ENCODE measurements at regions not wholly inside any gene's neighbourhood (a gene's known extent, or its start where the extent isn't known, plus 50 kb on each side); places are given as distances from the start of the nearest gene placed in this dataset.

DNA sequence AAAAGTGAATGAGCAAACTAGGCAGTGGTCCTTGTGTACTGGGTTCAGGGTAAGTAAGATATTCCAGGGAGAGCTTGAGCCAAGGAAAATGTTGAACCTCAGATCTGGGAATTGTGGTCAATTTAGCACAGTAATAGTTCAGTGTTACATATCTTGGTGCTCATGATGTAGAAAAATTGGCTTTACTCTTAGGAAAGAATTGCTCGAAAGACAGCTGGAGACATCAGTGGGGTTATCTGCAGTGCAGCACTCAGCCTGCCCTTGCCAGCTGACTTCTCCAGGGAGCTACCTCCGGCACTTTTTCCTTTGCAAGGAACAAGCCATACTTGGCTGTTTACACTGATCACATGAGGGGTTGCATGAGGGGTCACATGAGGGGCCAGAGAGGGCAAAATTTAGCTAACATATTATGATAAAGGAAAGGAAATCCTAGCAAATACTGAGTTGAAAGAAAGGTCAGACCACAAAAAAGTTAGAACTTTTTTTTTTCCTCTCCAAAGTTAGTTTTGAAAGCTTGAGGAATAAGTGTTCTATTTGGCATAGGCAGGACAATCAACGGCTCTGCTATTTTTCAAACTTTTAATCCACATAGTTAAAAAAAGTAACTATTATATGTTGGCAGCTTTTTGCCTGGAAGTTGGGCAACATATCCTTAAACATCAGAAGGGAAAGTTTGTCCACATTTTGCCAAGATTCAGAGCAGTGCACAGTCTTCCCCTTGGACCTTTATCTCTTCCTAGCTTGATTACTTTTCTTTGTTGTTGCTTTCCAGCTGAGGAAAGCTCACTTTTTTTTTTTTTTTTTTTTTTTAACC, 92.4 kb downstream of the COL6A6 start:
- TF ChIP-seq MYC (IDR thresholded peaks at IDR 0.05; ENCODE audit: low read depth, low read length) = no peak
- no peak for TF ChIP-seq MAX (IDR thresholded peaks at IDR 0.05; ENCODE audit: low read depth, low read length)
- TF ChIP-seq POLR2A (IDR thresholded peaks at IDR 0.05; ENCODE audit: extremely low read depth, insufficient read length) = no peak
- TF ChIP-seq, protein P1, sequence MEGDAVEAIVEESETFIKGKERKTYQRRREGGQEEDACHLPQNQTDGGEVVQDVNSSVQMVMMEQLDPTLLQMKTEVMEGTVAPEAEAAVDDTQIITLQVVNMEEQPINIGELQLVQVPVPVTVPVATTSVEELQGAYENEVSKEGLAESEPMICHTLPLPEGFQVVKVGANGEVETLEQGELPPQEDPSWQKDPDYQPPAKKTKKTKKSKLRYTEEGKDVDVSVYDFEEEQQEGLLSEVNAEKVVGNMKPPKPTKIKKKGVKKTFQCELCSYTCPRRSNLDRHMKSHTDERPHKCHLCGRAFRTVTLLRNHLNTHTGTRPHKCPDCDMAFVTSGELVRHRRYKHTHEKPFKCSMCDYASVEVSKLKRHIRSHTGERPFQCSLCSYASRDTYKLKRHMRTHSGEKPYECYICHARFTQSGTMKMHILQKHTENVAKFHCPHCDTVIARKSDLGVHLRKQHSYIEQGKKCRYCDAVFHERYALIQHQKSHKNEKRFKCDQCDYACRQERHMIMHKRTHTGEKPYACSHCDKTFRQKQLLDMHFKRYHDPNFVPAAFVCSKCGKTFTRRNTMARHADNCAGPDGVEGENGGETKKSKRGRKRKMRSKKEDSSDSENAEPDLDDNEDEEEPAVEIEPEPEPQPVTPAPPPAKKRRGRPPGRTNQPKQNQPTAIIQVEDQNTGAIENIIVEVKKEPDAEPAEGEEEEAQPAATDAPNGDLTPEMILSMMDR (IDR thresholded peaks at IDR 0.05; ENCODE audit: low read depth, low read length) = no peak
- no peak overlapping the region for H3K4me3 ChIP-seq (ENCODE audit: low read depth, low read length)
- no peak for DNase-seq (ENCODE audit: low read depth)

GRCh38 chr3:130619196-130619595, 102.2 kb downstream of the COL6A6 start:
- H3K4me3 ChIP-seq (ENCODE audit: low read depth, low read length) = no peak overlapping the region
- no peak for DNase-seq (ENCODE audit: low read depth)
- TF ChIP-seq MYC (IDR thresholded peaks at IDR 0.05; ENCODE audit: low read depth, low read length) (no peak), MAX (IDR thresholded peaks at IDR 0.05; ENCODE audit: low read depth, low read length) (no peak), POLR2A (IDR thresholded peaks at IDR 0.05; ENCODE audit: extremely low read depth, insufficient read length) (no peak)
- TF ChIP-seq, protein P1 (IDR thresholded peaks at IDR 0.05; ENCODE audit: low read depth, low read length) = no peak

DNA sequence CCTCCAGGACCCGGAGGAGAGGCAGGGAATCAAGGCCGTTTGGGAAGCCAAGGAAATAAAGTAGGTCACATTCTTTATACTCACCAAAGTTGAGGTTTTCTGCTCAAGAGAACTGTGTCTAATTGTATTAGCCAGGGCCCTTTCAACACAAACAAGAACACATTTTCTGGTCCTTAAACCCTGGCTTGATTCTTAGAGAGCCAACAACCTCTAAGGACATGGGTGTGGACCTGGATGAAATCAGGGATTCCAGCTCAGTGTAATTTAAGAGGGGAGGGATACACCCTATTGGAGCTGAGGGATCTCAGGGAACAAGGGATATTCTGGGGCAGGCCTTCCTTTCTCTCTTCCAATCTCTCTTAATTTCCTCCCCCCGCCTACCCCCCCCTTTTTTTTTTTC, 104.8 kb downstream of the COL6A6 start:
- TF ChIP-seq MYC (IDR thresholded peaks at IDR 0.05; ENCODE audit: low read depth, low read length) (no peak), MAX (IDR thresholded peaks at IDR 0.05; ENCODE audit: low read depth, low read length) (no peak), POLR2A (IDR thresholded peaks at IDR 0.05; ENCODE audit: extremely low read depth, insufficient read length) (no peak)
- TF ChIP-seq, protein P1 (IDR thresholded peaks at IDR 0.05; ENCODE audit: low read depth, low read length) = no peak
- DNase-seq (ENCODE audit: low read depth) = no peak
- H3K4me3 ChIP-seq (ENCODE audit: low read depth, low read length) = no peak overlapping the region

DNA sequence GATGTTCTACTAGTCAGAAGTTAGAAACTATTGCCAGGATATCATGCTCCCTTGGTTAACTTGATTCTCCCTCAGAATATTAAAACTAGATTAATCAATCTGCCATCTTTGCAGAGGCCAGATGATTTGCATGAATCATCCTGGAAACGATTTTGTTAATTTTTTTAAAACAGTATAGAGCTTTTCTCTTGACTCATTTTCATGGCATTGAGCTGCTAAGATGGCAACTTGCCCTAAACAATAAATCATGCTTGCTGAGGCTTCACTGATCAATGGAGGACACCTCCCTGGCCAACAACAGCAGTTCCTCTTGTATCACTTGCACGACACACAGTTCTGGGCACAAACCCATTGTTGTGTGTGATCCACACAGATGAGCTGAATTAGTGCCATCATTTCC, 109.1 kb downstream of the COL6A6 start:
- no peak for TF ChIP-seq MAX (IDR thresholded peaks at IDR 0.05; ENCODE audit: low read depth, low read length)
- TF ChIP-seq MYC (IDR thresholded peaks at IDR 0.05; ENCODE audit: low read depth, low read length) = no peak
- DNase-seq (ENCODE audit: low read depth) = no peak
- H3K4me3 ChIP-seq (ENCODE audit: low read depth, low read length) = no peak overlapping the region

DNA sequence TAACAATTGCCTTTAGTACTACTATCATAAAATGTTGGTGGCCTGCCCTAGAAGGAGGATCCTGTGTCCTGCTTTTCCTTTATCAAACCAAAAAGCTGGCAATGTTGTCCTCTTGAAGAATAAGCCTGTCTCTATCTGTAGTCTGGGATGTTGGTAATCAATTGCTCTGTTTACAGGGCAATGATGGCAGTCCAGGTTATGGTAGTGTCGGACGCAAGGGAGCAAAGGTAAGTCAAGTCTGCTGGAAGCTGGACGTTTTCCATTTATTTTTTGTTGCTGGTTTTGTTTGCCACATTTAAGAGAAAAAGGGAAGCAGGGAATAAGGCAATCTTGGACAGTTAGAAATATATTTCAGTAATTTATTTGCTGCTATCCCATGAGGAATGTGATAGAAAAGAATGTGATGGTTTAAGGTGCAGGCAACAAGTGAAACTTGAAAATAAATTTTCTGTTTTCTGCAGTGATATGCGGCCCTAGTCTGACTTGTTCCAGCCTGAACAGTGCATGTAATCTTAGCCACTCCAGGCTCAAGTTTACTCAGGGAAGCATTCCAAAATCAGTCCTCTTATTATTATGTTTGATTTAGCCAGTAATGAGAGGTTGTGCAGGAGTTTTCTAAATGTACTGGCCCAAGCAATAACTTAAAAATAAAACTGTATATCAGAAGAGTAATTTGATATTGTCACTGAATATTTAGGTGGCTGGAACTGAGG, 110.3 kb downstream of the COL6A6 start:
- no peak overlapping the region for H3K4me3 ChIP-seq (ENCODE audit: low read depth, low read length)
- no peak for DNase-seq (ENCODE audit: low read depth)
- TF ChIP-seq MYC (IDR thresholded peaks at IDR 0.05; ENCODE audit: low read depth, low read length) (no peak), POLR2A (IDR thresholded peaks at IDR 0.05; ENCODE audit: extremely low read depth, insufficient read length) (no peak), MAX (IDR thresholded peaks at IDR 0.05; ENCODE audit: low read depth, low read length) (no peak)

DNA sequence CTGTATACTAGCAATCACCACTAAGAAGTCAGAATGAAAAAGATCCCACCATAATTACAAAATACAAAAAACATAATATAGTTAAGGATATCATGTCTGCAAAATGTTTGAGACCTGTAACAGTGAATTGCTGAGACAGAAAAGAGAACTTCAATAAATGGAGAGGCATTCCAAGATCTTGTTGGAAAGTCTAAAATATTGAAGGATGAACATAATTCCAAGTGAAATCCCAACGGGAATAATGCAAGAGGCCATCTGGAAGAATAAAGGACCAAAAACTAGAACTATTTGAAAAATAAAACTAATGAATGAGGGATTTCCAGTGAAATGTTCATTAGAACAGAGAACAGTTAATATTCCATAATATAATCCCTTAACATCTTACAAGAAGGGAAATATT, 110.9 kb downstream of the COL6A6 start:
- DNase-seq (ENCODE audit: low read depth) = no peak
- TF ChIP-seq MAX (IDR thresholded peaks at IDR 0.05; ENCODE audit: low read depth, low read length) (no peak), MYC (IDR thresholded peaks at IDR 0.05; ENCODE audit: low read depth, low read length) (no peak), POLR2A (IDR thresholded peaks at IDR 0.05; ENCODE audit: extremely low read depth, insufficient read length) (no peak)
- TF ChIP-seq, protein P1 (IDR thresholded peaks at IDR 0.05; ENCODE audit: low read depth, low read length) = no peak
- no peak overlapping the region for H3K4me3 ChIP-seq (ENCODE audit: low read depth, low read length)

All from NB4 (cell line).